Endothelial cell of umbilical vein (primary cell): ENCODE measurements at regions not wholly inside any gene's neighbourhood (a gene's known extent, or its start where the extent isn't known, plus 50 kb on each side); places are given as distances from the start of the nearest gene placed in this dataset.

Experiments
- BruUV-seq: library from RNA; stranded (reverse); fragments of 400-500 nt; replicated peaks from 2 replicates; lab custom pipeline; 2021; lab: Mats Ljungman, UMichigan
- CTCF ChIA-PET: fragments of 300-600, 350-600 bp; sonication (Branson Sonifier 250); formaldehyde crosslinking; loops from one replicate; lab custom pipeline; 2021; ENCODE audit warnings: antibody characterized with exemption, inconsistent platforms; lab: Charles Lee
- POLR2A ChIA-PET: fragments of 300-600, 350-600 bp; sonication (Branson Sonifier 250); formaldehyde crosslinking; loops from one replicate; lab custom pipeline; 2021; ENCODE audit warnings: antibody characterized with exemption, inconsistent platforms; lab: Charles Lee
- DNase-seq: peaks from one replicate; pipeline ENCODE4 v3.0.0-alpha.2; 2011; ENCODE audit warnings: low read depth, low spot score
- FAIRE-seq: peaks from 2 replicates; lab custom pipeline; 2011; peaks lifted over from hg19 to GRCh38; lab: Jason Lieb, UNC
- H2AFZ ChIP-seq: 2 replicates; pipeline ENCODE4 v1.6.0; 2012; ENCODE audit warnings: low read depth, low read length, control low read depth, inconsistent platforms
- H3K27ac ChIP-seq: 2 replicates; pipeline ENCODE4 v1.5.1; 2011; ENCODE audit warnings: low read depth, mild to moderate bottlenecking, control low read depth, low read length, moderate library complexity; ENCODE audit not compliant: insufficient read depth
- H3K27me3 ChIP-seq, 2 experiments: 2 replicates each; pipeline versions ENCODE4 v1.6.0 to v1.6.1; 2011; ENCODE audit warnings: low read length in 2 of 2, mixed read lengths in 1 of 2; ENCODE audit not compliant: control insufficient read depth in 2 of 2, insufficient read depth in 2 of 2
- H3K36me3 ChIP-seq, 2 experiments: 2 replicates in 1 of 2; 3 replicates in 1 of 2; pipeline ENCODE4 v1.5.1; 2011; ENCODE audit warnings: low read length in 2 of 2, mild to moderate bottlenecking in 1 of 2, moderate library complexity in 1 of 2; ENCODE audit not compliant: control insufficient read depth in 2 of 2, insufficient read depth in 2 of 2; ENCODE audit errors: extremely low read depth in 1 of 2
- H3K4me1 ChIP-seq: 3 replicates; pipeline ENCODE4 v1.5.1; 2011; ENCODE audit warnings: mild to moderate bottlenecking, low read length; ENCODE audit not compliant: control insufficient read depth, insufficient read depth; ENCODE audit errors: extremely low read depth
- H3K4me2 ChIP-seq: 2 replicates; pipeline ENCODE4 v1.6.1; 2011; ENCODE audit warnings: low read length, control low read depth, mixed read lengths; ENCODE audit not compliant: insufficient read depth
- H3K4me3 ChIP-seq, 3 experiments: fragments of 200-600 bp in 1 of 3; sonication (generic), shearing (Covaris generic) in 1 of 3; replicated peaks in 1 of 3; 2 replicates each; pipeline ENCODE4 v1.5.1; 2011 to 2016; ENCODE audit warnings: control low read depth in 3 of 3, low read length in 3 of 3, mild to moderate bottlenecking in 2 of 3, inconsistent platforms in 1 of 3, low read depth in 1 of 3, moderate library complexity in 1 of 3; ENCODE audit not compliant: insufficient read depth in 1 of 3
- H3K79me2 ChIP-seq: 2 replicates; pipeline ENCODE4 v1.6.0; 2012; ENCODE audit warnings: low read length, inconsistent platforms; ENCODE audit not compliant: control insufficient read depth, insufficient read depth
- H3K9ac ChIP-seq: replicated peaks from 2 replicates; pipeline ENCODE3; 2011; ENCODE audit warnings: low read length, control low read depth; ENCODE audit not compliant: insufficient read depth; ENCODE audit errors: extremely low read depth
- H3K9me1 ChIP-seq: replicated peaks from 3 replicates; pipeline ENCODE4 v1.6.0; 2011; ENCODE audit warnings: mild to moderate bottlenecking, low read length; ENCODE audit not compliant: control insufficient read depth, insufficient read depth; ENCODE audit errors: extremely low read depth
- H3K9me3 ChIP-seq: replicated peaks from 2 replicates; pipeline ENCODE4 v1.5.1; 2012; ENCODE audit warnings: low read length, inconsistent platforms; ENCODE audit not compliant: control insufficient read depth, insufficient read depth
- H4K20me1 ChIP-seq: replicated peaks from 2 replicates; pipeline ENCODE3; 2011; ENCODE audit warnings: mild to moderate bottlenecking, low read length; ENCODE audit not compliant: control insufficient read depth, insufficient read depth; ENCODE audit errors: extremely low read depth
- CTCF ChIP-seq, 2 donors: IDR thresholded peaks; 1 replicate in 1 of 2; 2 replicates in 1 of 2; pipeline ENCODE4 v1.5.1; 2011; ENCODE audit warnings: low read length in 2 of 2, mild to moderate bottlenecking in 2 of 2, moderate library complexity in 2 of 2, control low read depth in 1 of 2, inconsistent platforms in 1 of 2, low read depth in 1 of 2; ENCODE audit not compliant: insufficient read depth in 1 of 2; ENCODE audit errors: extremely low read depth in 1 of 2
- FOS ChIP-seq: IDR thresholded peaks from 2 replicates; pipeline ENCODE4 v1.6.1; 2011; ENCODE audit warnings: mild to moderate bottlenecking, low read length, moderate library complexity, borderline replicate concordance; ENCODE audit not compliant: insufficient read depth
- GATA2 ChIP-seq: IDR thresholded peaks from 2 replicates; pipeline ENCODE4 v1.7.0; 2011; ENCODE audit warnings: low read depth, mild to moderate bottlenecking, moderate library complexity, mixed read lengths, low read length; ENCODE audit not compliant: insufficient read length, insufficient read depth
- dilution Hi-C: fragments of 300-500 bp; cut with MboI; formaldehyde crosslinking; loops from one replicate; pipeline ENCODE4 v1.15.0; 2019; ENCODE audit warnings: low sequenced_read_pairs; ENCODE audit not compliant: extremely low pct_ligation_motif_present
- intact Hi-C: fragments of 100-400 bp; cut with micrococcal nuclease; formaldehyde crosslinking; loops from one replicate; pipeline ENCODE4 v1.10.0; 2022
- TF ChIP-seq, protein P1 (sequence below): IDR thresholded peaks from 2 replicates; pipeline ENCODE4 v1.6.1; 2011; ENCODE audit not compliant: insufficient read depth, insufficient read length

- H3K36me3 ChIP-seq = no peaks in the 10 kb centered on the region
- TF ChIP-seq CTCF (IDR thresholded peaks at IDR 0.05; ENCODE audit: extremely low read depth in 1 of 2, insufficient read depth in 1 of 2, low read depth in 1 of 2, low read length in 2 of 2) = no peak
- ChIA-PET POLR2A (no interaction called here), CTCF (interaction anchor here (1.0 to 1.7 kb wide), 2 partner anchors 13 to 18 kb away, joined by 4 to 5 read pairs; no protein-coding TSS in a partner anchor)
- H3K4me1 ChIP-seq = peaks cover 16% of the 10 kb centered on the region
- dilution Hi-C loops (no loop called here), intact Hi-C loops (no loop called here)
- BruUV-seq = no TSS peak
- H3K4me3 ChIP-seq = no peak overlapping the region
- H3K79me2 ChIP-seq = no peaks in the 10 kb centered on the region
- H3K4me2 ChIP-seq = no peak overlapping the region
- no peaks in the 10 kb centered on the region for H3K9me1 ChIP-seq
- no peaks in the 10 kb centered on the region for H3K9me3 ChIP-seq
- H3K27ac ChIP-seq = no peak overlapping the region
- no peak for DNase-seq
- peaks cover 0 to 1% of the 10 kb centered on the region in 2 experiments for H3K27me3 ChIP-seq
- no peak for FAIRE-seq
- H2AFZ ChIP-seq = no peak overlapping the region
- H3K9ac ChIP-seq = no peak overlapping the region
- H4K20me1 ChIP-seq = no peaks in the 10 kb centered on the region
Observed at GRCh38 chr7:45242698-45243097, 85.1 kb downstream of the RAMP3 start.

GRCh38 chr7:45244981-45245380 lies 87.4 kb downstream of the RAMP3 start:
- FAIRE-seq = no peak

More at GRCh38 chr7:45244981-45245380, 87.4 kb downstream of the RAMP3 start:
- BruUV-seq = no TSS peak
- peaks cover 9% of the 10 kb centered on the region for H3K4me1 ChIP-seq
- H2AFZ ChIP-seq = no peak overlapping the region
- H3K9ac ChIP-seq = no peak overlapping the region
- H3K36me3 ChIP-seq = no peaks in the 10 kb centered on the region
- H3K4me2 ChIP-seq = no peak overlapping the region
- no peak overlapping the region for H3K27ac ChIP-seq
- no peaks in the 10 kb centered on the region for H4K20me1 ChIP-seq
- ChIA-PET POLR2A (no interaction called here), CTCF (interaction anchor here (3.6 kb wide), 1 partner anchor 15 kb away, joined by 18 read pairs; no protein-coding TSS in a partner anchor)
- no peak overlapping the region for H3K4me3 ChIP-seq
- H3K9me3 ChIP-seq = no peaks in the 10 kb centered on the region
- no peaks in the 10 kb centered on the region for H3K9me1 ChIP-seq
- dilution Hi-C loops (no loop called here), intact Hi-C loops (no loop called here)
- DNase-seq = no peak
- TF ChIP-seq GATA2 = no peak
- no peak for TF ChIP-seq CTCF (IDR thresholded peaks at IDR 0.05; ENCODE audit: extremely low read depth in 1 of 2, insufficient read depth in 1 of 2, low read depth in 1 of 2, low read length in 2 of 2)
- TF ChIP-seq FOS = no peak
- TF ChIP-seq, protein P1, sequence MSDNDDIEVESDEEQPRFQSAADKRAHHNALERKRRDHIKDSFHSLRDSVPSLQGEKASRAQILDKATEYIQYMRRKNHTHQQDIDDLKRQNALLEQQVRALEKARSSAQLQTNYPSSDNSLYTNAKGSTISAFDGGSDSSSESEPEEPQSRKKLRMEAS = no peak
- H3K27me3 ChIP-seq = peaks cover 0 to 1% of the 10 kb centered on the region in 2 experiments
- no peaks in the 10 kb centered on the region for H3K79me2 ChIP-seq
